ENCODE measurements at regions not wholly inside any gene's neighbourhood (a gene's known extent, or its start where the extent isn't known, plus 50 kb on each side); places are given as distances from the start of the nearest gene placed in this dataset.
"Not testable (repeated sequence)": the region's sequence is repeated elsewhere in the genome, so short reads cannot be mapped to it uniquely, and the experiment has no call there.

- peak; percentile 62 for DNase-seq
These were observed 328.2 kb upstream of the COL3A1 start for GRCh38 chr2:188645986-188646385.

- DNase-seq, result no peak
These were observed 326.6 kb upstream of the COL3A1 start for GRCh38 chr2:188647430-188648070.

GRCh38 chr2:188659656-188660406, 314.3 kb upstream of the COL3A1 start:
- DNase-seq, result no peak

- no peak for DNase-seq
These were observed 310.9 kb upstream of the COL3A1 start for GRCh38 chr2:188663301-188663700.

GRCh38 chr2:188664416-188664815, 309.8 kb upstream of the COL3A1 start:
- peak; percentile 40 for DNase-seq

- no peak for DNase-seq
These were observed 309.1 kb upstream of the COL3A1 start for GRCh38 chr2:188664951-188665595.

- no peak for DNase-seq
These were observed 308.4 kb upstream of the COL3A1 start for GRCh38 chr2:188665727-188666304.

GRCh38 chr2:188666503-188666902, 307.7 kb upstream of the COL3A1 start:
- no peak for DNase-seq

GRCh38 chr2:188668017-188668680, 306.0 kb upstream of the COL3A1 start:
- peak; percentile 24 for DNase-seq

GRCh38 chr2:188675391-188676009, 298.7 kb upstream of the COL3A1 start:
- no peak for DNase-seq

GRCh38 chr2:188676010-188676400, 298.2 kb upstream of the COL3A1 start:
- no peak for DNase-seq

- DNase-seq, result no peak
These were observed 297.0 kb upstream of the COL3A1 start for GRCh38 chr2:188677142-188677541.

- DNase-seq, result no peak
These were observed 295.3 kb upstream of the COL3A1 start for GRCh38 chr2:188678882-188679281.

GRCh38 chr2:188682838-188683237, 291.3 kb upstream of the COL3A1 start:
- DNase-seq, result no peak

- no peak for DNase-seq
These were observed 289.4 kb upstream of the COL3A1 start for GRCh38 chr2:188684795-188685194.

- DNase-seq, result no peak
These were observed 281.1 kb upstream of the COL3A1 start for GRCh38 chr2:188693111-188693510.

GRCh38 chr2:188693771-188694170, 280.4 kb upstream of the COL3A1 start:
- no peak for DNase-seq

GRCh38 chr2:188695953-188696352, 278.2 kb upstream of the COL3A1 start:
- no peak for DNase-seq

GRCh38 chr2:188698151-188698550, 276.0 kb upstream of the COL3A1 start:
- DNase-seq, result not testable (repeated sequence)

- no peak for DNase-seq
These were observed 272.3 kb upstream of the COL3A1 start for GRCh38 chr2:188701836-188702235.

- DNase-seq, result no peak
These were observed 269.0 kb upstream of the COL3A1 start for GRCh38 chr2:188705191-188705590.

- DNase-seq, result no peak
These were observed 260.2 kb upstream of the COL3A1 start for GRCh38 chr2:188713961-188714360.
